Bronchial epithelial cell (primary cell): ENCODE measurements at regions not wholly inside any gene's neighbourhood (a gene's known extent, or its start where the extent isn't known, plus 50 kb on each side); places are given as distances from the start of the nearest gene placed in this dataset.

Experiments
- DNase-seq: peaks from one replicate; pipeline ENCODE4 v3.0.0-alpha.2; 2010; ENCODE audit warnings: low read depth
- FAIRE-seq: peaks from 2 replicates; lab custom pipeline; 2011; peaks lifted over from hg19 to GRCh38; lab: Jason Lieb, UNC
- H3K27me3 ChIP-seq: 2 replicates; pipeline ENCODE4 v1.5.1; 2011; ENCODE audit warnings: low read length; ENCODE audit not compliant: control insufficient read depth, insufficient read depth
- H3K36me3 ChIP-seq: 2 replicates; pipeline ENCODE4 v1.5.1; 2011; ENCODE audit warnings: low read length; ENCODE audit not compliant: control insufficient read depth, insufficient read depth
- H3K4me3 ChIP-seq: 2 replicates; pipeline ENCODE4 v1.5.1; 2011; ENCODE audit warnings: mild to moderate bottlenecking, low read depth, low read length, control low read depth
- CTCF ChIP-seq: IDR thresholded peaks from 2 replicates; pipeline ENCODE4 v1.5.1; 2011; ENCODE audit warnings: mild to moderate bottlenecking, moderate library complexity, low read length, control low read depth, inconsistent platforms; ENCODE audit not compliant: insufficient read depth, severe bottlenecking

- Histone ChIP-seq H3K36me3 (no peaks in the 10 kb centered on the region), H3K27me3 (no peaks in the 10 kb centered on the region), H3K4me3 (no peak overlapping the region)
- peak; percentile 80 for TF ChIP-seq CTCF
- DNase-seq (peak; percentile 43), FAIRE-seq (no peak)
Observed at GRCh38 chr4:60201052-60201673, 999.0 kb upstream of the ADGRL3 start.

GRCh38 chr4:60209588-60209987 lies 990.5 kb upstream of the ADGRL3 start:
- DNase-seq (no peak), FAIRE-seq (no peak)
- H3K4me3 ChIP-seq = no peak overlapping the region
- TF ChIP-seq CTCF = no peak
- no peaks in the 10 kb centered on the region for H3K27me3 ChIP-seq
- H3K36me3 ChIP-seq = no peaks in the 10 kb centered on the region

- no peak overlapping the region for H3K4me3 ChIP-seq
- no peaks in the 10 kb centered on the region for H3K36me3 ChIP-seq
- FAIRE-seq (no peak), DNase-seq (no peak)
- TF ChIP-seq CTCF = no peak
- H3K27me3 ChIP-seq = no peaks in the 10 kb centered on the region
Observed at GRCh38 chr4:60215906-60216305, 984.2 kb upstream of the ADGRL3 start.

GRCh38 chr4:60216752-60217151 lies 983.4 kb upstream of the ADGRL3 start:
- Histone ChIP-seq H3K4me3 (no peak overlapping the region), H3K27me3 (no peaks in the 10 kb centered on the region), H3K36me3 (no peaks in the 10 kb centered on the region)
- FAIRE-seq = no peak
- TF ChIP-seq CTCF = no peak
- peak; percentile 76 for DNase-seq

- Histone ChIP-seq H3K27me3 (no peaks in the 10 kb centered on the region), H3K4me3 (no peak overlapping the region), H3K36me3 (no peaks in the 10 kb centered on the region)
- DNase-seq = no peak
- TF ChIP-seq CTCF = no peak
- FAIRE-seq = no peak
Observed at GRCh38 chr4:60221866-60222265, 978.3 kb upstream of the ADGRL3 start.
